Panc1 (cell line): ENCODE measurements at regions not wholly inside any gene's neighbourhood (a gene's known extent, or its start where the extent isn't known, plus 50 kb on each side); places are given as distances from the start of the nearest gene placed in this dataset.

Experiments
- ATAC-seq: fragments of 200-7000 bp; cut with Tn5 transposase; 2 replicates; pipeline ENCODE4 v1.9.1; 2020; ENCODE audit warnings: mild to moderate bottlenecking, moderate library complexity
- BruUV-seq: library from RNA; stranded (reverse); fragments of 400-500 nt; replicated peaks from 2 replicates; lab custom pipeline; 2021; lab: Mats Ljungman, UMichigan
- CTCF ChIA-PET: fragments of 300-600 bp; sonication (Branson Sonifier 250); formaldehyde crosslinking; loops from one replicate; lab custom pipeline; 2022; ENCODE audit warnings: antibody characterized with exemption; lab: Charles Lee
- POLR2A ChIA-PET: fragments of 300-600 bp; sonication (Branson Sonifier 250); formaldehyde crosslinking; loops from one replicate; lab custom pipeline; 2022; ENCODE audit warnings: antibody characterized with exemption; lab: Charles Lee
- DNase-seq: peaks from one replicate; pipeline ENCODE4 v3.0.0-alpha.2; 2010; ENCODE audit warnings: low read depth, low spot score
- H3K27ac ChIP-seq: 2 replicates; pipeline ENCODE4 v1.5.1; 2011; ENCODE audit warnings: mild to moderate bottlenecking, low read length, inconsistent platforms
- H3K27me3 ChIP-seq: fragments of 200-500 bp; sonication (Bioruptor generic); 2 replicates; pipeline ENCODE4 v1.6.0; 2014; ENCODE audit warnings: low read length, inconsistent platforms; ENCODE audit not compliant: control insufficient read depth, insufficient read depth
- H3K36me3 ChIP-seq: fragments of 200-500 bp; sonication (Bioruptor generic); 2 replicates; pipeline ENCODE4 v1.5.1; 2014; ENCODE audit warnings: inconsistent platforms, mild to moderate bottlenecking, low read length, moderate library complexity; ENCODE audit not compliant: control insufficient read depth, insufficient read depth
- H3K4me1 ChIP-seq: 2 replicates; pipeline ENCODE4 v1.5.1; 2011; ENCODE audit warnings: inconsistent platforms, mild to moderate bottlenecking, low read length, moderate library complexity; ENCODE audit not compliant: control insufficient read depth, insufficient read depth
- H3K4me3 ChIP-seq, 2 experiments: 2 replicates each; pipeline ENCODE4 v1.5.1; 2011 to 2012; ENCODE audit warnings: low read depth in 2 of 2, low read length in 2 of 2, mild to moderate bottlenecking in 2 of 2, inconsistent platforms in 1 of 2, moderate library complexity in 1 of 2
- H3K9me3 ChIP-seq: fragments of 200-500 bp; sonication (Bioruptor generic); 2 replicates; pipeline ENCODE4 v1.5.1; 2014; ENCODE audit warnings: low read depth, mild to moderate bottlenecking, inconsistent platforms, low read length, moderate library complexity; ENCODE audit not compliant: control insufficient read depth, insufficient read depth
- POLR2AphosphoS5 ChIP-seq: IDR thresholded peaks from 2 replicates; pipeline ENCODE4 v1.6.1; 2012; ENCODE audit warnings: mild to moderate bottlenecking, low read depth, low read length, moderate library complexity
- SIN3A ChIP-seq: IDR thresholded peaks from 2 replicates; pipeline ENCODE4 v1.6.1; 2012; ENCODE audit warnings: low read depth, mild to moderate bottlenecking, low read length, moderate library complexity, borderline replicate concordance; ENCODE audit not compliant: insufficient read depth
- TCF7L2 ChIP-seq: IDR thresholded peaks from 2 replicates; pipeline ENCODE4 v1.6.1; 2011; ENCODE audit warnings: mild to moderate bottlenecking, low read depth, low read length, inconsistent platforms
- in situ Hi-C: cut with HindIII; loops from 2 replicates; pipeline ENCODE4 v1.10.0; 2016; ENCODE audit warnings: low sequenced_read_pairs, low pct_unique_long_range_greater_than_20kb
- intact Hi-C: fragments of 100-400 bp; cut with micrococcal nuclease; formaldehyde crosslinking; loops from one replicate; pipeline ENCODE4 v1.10.0; 2022; ENCODE audit not compliant: unreplicated experiment
- TF ChIP-seq, protein P1 (sequence below): fragments of 450-650 bp; IDR thresholded peaks from 2 replicates; pipeline ENCODE4 v1.5.1; 2017; ENCODE audit warnings: mild to moderate bottlenecking
- TF ChIP-seq, protein P2 (sequence below), 2 experiments: IDR thresholded peaks; 2 replicates each; pipeline ENCODE4 v1.6.1; 2011 to 2012; ENCODE audit warnings: low read depth in 2 of 2, control low read depth in 1 of 2, low read length in 1 of 2, mild to moderate bottlenecking in 1 of 2, moderate library complexity in 1 of 2; ENCODE audit not compliant: insufficient read depth in 1 of 2

DNA sequence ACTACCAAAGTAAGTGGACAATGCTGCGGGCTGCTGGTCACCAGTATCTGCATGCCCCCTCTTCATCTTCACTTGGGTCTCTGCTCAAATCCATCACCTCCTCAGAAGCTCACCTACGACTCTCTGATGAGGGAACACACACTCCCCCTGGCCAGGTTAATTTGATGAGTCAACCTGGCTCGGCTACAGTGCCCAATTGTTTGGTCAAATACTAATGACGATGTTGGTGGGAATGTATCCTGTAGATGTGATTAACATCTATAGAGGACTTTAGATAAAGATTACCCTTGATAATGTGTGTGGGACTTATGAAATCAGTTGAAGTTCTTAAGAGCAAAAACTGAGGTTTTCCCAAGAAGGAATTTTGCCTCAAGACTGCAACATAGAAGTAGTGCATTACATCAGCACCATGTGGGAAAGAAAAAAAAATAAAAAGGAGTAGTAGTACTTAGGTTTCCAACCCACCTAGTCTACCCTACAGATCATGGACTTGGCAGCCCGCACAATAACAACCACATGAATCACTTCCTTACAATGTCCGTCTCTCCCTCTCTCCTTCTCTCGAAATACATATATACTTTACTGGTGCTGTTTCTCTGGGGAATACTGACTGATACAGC, 467.3 kb downstream of the DNAH5 start:
- DNase-seq (no peak), ATAC-seq (0 out of 2 replicates have a peak, but pooled peaks have one; percentile 47)
- Histone ChIP-seq H3K27me3 (peaks cover 6% of the 10 kb centered on the region), H3K36me3 (no peaks in the 10 kb centered on the region), H3K9me3 (no peaks in the 10 kb centered on the region), H3K4me3 (no peak overlapping the region), H3K4me1 (no peaks in the 10 kb centered on the region), H3K27ac (no peak overlapping the region)
- POLR2A ChIA-PET = no interaction called here
- in situ Hi-C loops = no loop called here
- intact Hi-C loops = no loop called here
- no peak for TF ChIP-seq POLR2AphosphoS5
- TF ChIP-seq SIN3A = no peak
- no TSS peak for BruUV-seq
- CTCF ChIA-PET = no interaction called here

DNA sequence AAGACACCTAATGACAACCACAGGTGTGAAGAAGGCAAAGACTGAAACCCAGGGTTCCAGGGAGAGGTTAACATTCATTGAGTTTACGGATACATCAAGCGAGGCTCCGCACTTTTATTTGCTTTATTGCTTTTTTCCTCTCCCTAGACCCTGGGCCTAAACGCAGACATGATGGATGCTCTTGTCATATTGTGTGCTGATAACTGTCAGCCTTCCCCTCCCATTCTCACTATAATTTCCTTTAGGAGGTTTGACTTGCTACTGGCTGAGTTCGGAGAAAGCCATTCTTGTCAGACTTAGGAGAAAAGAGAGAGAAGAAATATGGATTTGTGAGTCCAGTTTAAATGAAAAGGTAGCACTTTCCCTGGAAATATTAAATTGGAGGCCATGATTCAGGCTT, 471.6 kb downstream of the DNAH5 start:
- no peaks in the 10 kb centered on the region; the same call in 1 of the 2 replicates for H3K27me3 ChIP-seq
- BruUV-seq = no TSS peak
- no peak overlapping the region for H3K4me3 ChIP-seq
- H3K27ac ChIP-seq = no peak overlapping the region
- ChIA-PET POLR2A (no interaction called here), CTCF (no interaction called here)
- DNase-seq (no peak), ATAC-seq (no peak)
- TF ChIP-seq SIN3A = no peak
- TF ChIP-seq, protein P1, sequence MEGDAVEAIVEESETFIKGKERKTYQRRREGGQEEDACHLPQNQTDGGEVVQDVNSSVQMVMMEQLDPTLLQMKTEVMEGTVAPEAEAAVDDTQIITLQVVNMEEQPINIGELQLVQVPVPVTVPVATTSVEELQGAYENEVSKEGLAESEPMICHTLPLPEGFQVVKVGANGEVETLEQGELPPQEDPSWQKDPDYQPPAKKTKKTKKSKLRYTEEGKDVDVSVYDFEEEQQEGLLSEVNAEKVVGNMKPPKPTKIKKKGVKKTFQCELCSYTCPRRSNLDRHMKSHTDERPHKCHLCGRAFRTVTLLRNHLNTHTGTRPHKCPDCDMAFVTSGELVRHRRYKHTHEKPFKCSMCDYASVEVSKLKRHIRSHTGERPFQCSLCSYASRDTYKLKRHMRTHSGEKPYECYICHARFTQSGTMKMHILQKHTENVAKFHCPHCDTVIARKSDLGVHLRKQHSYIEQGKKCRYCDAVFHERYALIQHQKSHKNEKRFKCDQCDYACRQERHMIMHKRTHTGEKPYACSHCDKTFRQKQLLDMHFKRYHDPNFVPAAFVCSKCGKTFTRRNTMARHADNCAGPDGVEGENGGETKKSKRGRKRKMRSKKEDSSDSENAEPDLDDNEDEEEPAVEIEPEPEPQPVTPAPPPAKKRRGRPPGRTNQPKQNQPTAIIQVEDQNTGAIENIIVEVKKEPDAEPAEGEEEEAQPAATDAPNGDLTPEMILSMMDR = no peak
- TF ChIP-seq, protein P2, sequence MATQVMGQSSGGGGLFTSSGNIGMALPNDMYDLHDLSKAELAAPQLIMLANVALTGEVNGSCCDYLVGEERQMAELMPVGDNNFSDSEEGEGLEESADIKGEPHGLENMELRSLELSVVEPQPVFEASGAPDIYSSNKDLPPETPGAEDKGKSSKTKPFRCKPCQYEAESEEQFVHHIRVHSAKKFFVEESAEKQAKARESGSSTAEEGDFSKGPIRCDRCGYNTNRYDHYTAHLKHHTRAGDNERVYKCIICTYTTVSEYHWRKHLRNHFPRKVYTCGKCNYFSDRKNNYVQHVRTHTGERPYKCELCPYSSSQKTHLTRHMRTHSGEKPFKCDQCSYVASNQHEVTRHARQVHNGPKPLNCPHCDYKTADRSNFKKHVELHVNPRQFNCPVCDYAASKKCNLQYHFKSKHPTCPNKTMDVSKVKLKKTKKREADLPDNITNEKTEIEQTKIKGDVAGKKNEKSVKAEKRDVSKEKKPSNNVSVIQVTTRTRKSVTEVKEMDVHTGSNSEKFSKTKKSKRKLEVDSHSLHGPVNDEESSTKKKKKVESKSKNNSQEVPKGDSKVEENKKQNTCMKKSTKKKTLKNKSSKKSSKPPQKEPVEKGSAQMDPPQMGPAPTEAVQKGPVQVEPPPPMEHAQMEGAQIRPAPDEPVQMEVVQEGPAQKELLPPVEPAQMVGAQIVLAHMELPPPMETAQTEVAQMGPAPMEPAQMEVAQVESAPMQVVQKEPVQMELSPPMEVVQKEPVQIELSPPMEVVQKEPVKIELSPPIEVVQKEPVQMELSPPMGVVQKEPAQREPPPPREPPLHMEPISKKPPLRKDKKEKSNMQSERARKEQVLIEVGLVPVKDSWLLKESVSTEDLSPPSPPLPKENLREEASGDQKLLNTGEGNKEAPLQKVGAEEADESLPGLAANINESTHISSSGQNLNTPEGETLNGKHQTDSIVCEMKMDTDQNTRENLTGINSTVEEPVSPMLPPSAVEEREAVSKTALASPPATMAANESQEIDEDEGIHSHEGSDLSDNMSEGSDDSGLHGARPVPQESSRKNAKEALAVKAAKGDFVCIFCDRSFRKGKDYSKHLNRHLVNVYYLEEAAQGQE (IDR thresholded peaks at IDR 0.05; ENCODE audit: insufficient read depth in 1 of 2, low read depth in 2 of 2, low read length in 1 of 2) = no peak
- TF ChIP-seq TCF7L2 = no peak
- no peak for TF ChIP-seq POLR2AphosphoS5
- in situ Hi-C loops = no loop called here
- H3K4me1 ChIP-seq = no peaks in the 10 kb centered on the region
- no peaks in the 10 kb centered on the region for H3K9me3 ChIP-seq
- H3K36me3 ChIP-seq = no peaks in the 10 kb centered on the region; the same call in 1 of the 2 replicates
- intact Hi-C loops = no loop called here

DNA sequence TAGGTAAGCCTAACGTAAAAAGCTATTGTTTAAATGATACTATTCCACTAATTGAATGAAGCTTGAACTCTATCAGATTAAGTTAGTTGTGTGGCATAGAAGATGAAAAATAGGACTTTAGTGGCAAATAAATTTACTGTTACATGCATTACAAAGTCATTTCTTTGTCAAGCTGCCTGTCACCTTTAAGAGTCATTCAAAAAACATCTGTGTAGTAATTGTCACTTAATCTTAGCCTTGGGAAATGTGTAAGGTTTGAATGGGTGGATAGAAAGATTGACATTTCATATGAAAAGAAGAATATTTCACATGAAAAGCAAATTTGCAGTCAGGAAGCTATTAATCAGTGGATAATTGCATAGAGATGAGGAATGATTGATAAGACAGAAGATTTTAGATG, 473.5 kb downstream of the DNAH5 start:
- TF ChIP-seq SIN3A (no peak), TCF7L2 (no peak)
- TF ChIP-seq, protein P1 = no peak
- Histone ChIP-seq H3K9me3 (no peaks in the 10 kb centered on the region), H3K27me3 (no peaks in the 10 kb centered on the region; the same call in 1 of the 2 replicates), H3K4me1 (no peaks in the 10 kb centered on the region), H3K36me3 (no peaks in the 10 kb centered on the region; the same call in 1 of the 2 replicates), H3K27ac (no peak overlapping the region), H3K4me3 (no peak overlapping the region)
- ChIA-PET CTCF (no interaction called here), POLR2A (no interaction called here)
- in situ Hi-C loops = no loop called here
- no peak for DNase-seq
- ATAC-seq = no peak
- BruUV-seq = no TSS peak
- intact Hi-C loops = no loop called here
